ENCODE measurements at regions not wholly inside any gene's neighbourhood (a gene's known extent, or its start where the extent isn't known, plus 50 kb on each side); places are given as distances from the start of the nearest gene placed in this dataset.
"Not testable (repeated sequence)": the region's sequence is repeated elsewhere in the genome, so short reads cannot be mapped to it uniquely, and the experiment has no call there.

- no peak for DNase-seq (ENCODE audit: low read depth)
Measured at GRCh38 chr16:35102780-35103403, 1643.5 kb downstream of the TP53TG3F start.

GRCh38 chr16:35111772-35112171 is 1652.4 kb downstream of the TP53TG3F start:
- DNase-seq (ENCODE audit: low read depth) = not testable (repeated sequence)

GRCh38 chr16:35131429-35131828 is 1672.0 kb downstream of the TP53TG3F start:
- DNase-seq (ENCODE audit: low read depth) = no peak

GRCh38 chr16:35134471-35134870 is 1675.1 kb downstream of the TP53TG3F start:
- no peak for DNase-seq (ENCODE audit: low read depth)

GRCh38 chr16:35140293-35140986 is 1681.0 kb downstream of the TP53TG3F start:
- DNase-seq (ENCODE audit: low read depth) = no peak

GRCh38 chr16:35141303-35141702 is 1681.9 kb downstream of the TP53TG3F start:
- no peak for DNase-seq (ENCODE audit: low read depth)

- no peak for DNase-seq (ENCODE audit: low read depth)
Measured at GRCh38 chr16:35142147-35142808, 1682.9 kb downstream of the TP53TG3F start.

- DNase-seq (ENCODE audit: low read depth) = no peak
Measured at GRCh38 chr16:35142809-35143192, 1683.4 kb downstream of the TP53TG3F start.

GRCh38 chr16:35144212-35144932 is 1685.0 kb downstream of the TP53TG3F start:
- no peak for DNase-seq (ENCODE audit: low read depth)

GRCh38 chr16:35146031-35146710 is 1686.8 kb downstream of the TP53TG3F start:
- DNase-seq (ENCODE audit: low read depth) = no peak

- no peak for DNase-seq (ENCODE audit: low read depth)
Measured at GRCh38 chr16:35146723-35147458, 1687.5 kb downstream of the TP53TG3F start.

GRCh38 chr16:35147556-35148504 is 1688.4 kb downstream of the TP53TG3F start:
- no peak for DNase-seq (ENCODE audit: low read depth)

GRCh38 chr16:35148748-35149147 is 1689.3 kb downstream of the TP53TG3F start:
- no peak for DNase-seq (ENCODE audit: low read depth)

GRCh38 chr16:35149550-35149949 is 1690.1 kb downstream of the TP53TG3F start:
- no peak for DNase-seq (ENCODE audit: low read depth)

- no peak for DNase-seq (ENCODE audit: low read depth)
Measured at GRCh38 chr16:35150805-35151312, 1691.4 kb downstream of the TP53TG3F start.

- no peak for DNase-seq (ENCODE audit: low read depth)
Measured at GRCh38 chr16:35152067-35152627, 1692.7 kb downstream of the TP53TG3F start.

- DNase-seq (ENCODE audit: low read depth) = no peak
Measured at GRCh38 chr16:35154627-35155026, 1695.2 kb downstream of the TP53TG3F start.

- DNase-seq (ENCODE audit: low read depth) = not testable (repeated sequence)
Measured at GRCh38 chr16:35157549-35157948, 1698.1 kb downstream of the TP53TG3F start.

GRCh38 chr16:35169324-35169723 is 1709.9 kb downstream of the TP53TG3F start:
- DNase-seq (ENCODE audit: low read depth) = not testable (repeated sequence)
